ENCODE measurements at regions not wholly inside any gene's neighbourhood (a gene's known extent, or its start where the extent isn't known, plus 50 kb on each side); places are given as distances from the start of the nearest gene placed in this dataset.

DNA sequence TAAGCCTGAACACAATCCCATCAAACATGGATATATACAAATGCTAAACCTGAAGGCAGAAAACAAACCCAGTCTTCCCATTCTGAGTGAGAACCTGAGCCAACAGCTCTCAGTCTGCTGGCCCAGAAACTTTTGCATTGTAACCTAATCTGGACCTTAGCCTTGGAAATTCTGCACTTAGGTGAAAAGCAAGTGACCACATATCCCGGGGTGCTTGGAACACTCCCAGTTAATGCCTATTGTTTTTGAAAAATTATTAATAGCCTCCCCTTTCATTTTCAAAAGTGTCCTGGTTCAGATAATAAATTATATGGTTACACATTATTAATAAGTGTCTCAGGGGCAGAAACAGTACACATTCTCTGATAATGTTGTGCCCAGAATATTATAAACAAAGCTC is 228.3 kb upstream of the TARS1 start:
- no peaks in the 10 kb centered on the region for H3K9me2 ChIP-seq (ENCODE audit: insufficient read depth)
- H3F3A ChIP-seq (ENCODE audit: insufficient read depth, low read depth) = no peaks in the 10 kb centered on the region
- H3K27me3 ChIP-seq (ENCODE audit: insufficient read depth, low read depth) = no peaks in the 10 kb centered on the region
- no peak overlapping the region for H3K27ac ChIP-seq
- ChIA-PET POLR2A (ENCODE audit: unreplicated experiment) (interaction anchor here (0.6 kb wide), 1 partner anchor 15 kb away, joined by 10 read pairs; no protein-coding TSS in a partner anchor), CTCF (no interaction called here)
- BruUV-seq (replicated peaks) = no TSS peak
- no peaks in the 10 kb centered on the region for H4K20me1 ChIP-seq (ENCODE audit: insufficient read depth)
- no peak overlapping the region for H2AFZ ChIP-seq
- TF ChIP-seq EZH2 (IDR thresholded peaks at IDR 0.05; ENCODE audit: low read depth) = no peak
- TF ChIP-seq, protein P1, sequence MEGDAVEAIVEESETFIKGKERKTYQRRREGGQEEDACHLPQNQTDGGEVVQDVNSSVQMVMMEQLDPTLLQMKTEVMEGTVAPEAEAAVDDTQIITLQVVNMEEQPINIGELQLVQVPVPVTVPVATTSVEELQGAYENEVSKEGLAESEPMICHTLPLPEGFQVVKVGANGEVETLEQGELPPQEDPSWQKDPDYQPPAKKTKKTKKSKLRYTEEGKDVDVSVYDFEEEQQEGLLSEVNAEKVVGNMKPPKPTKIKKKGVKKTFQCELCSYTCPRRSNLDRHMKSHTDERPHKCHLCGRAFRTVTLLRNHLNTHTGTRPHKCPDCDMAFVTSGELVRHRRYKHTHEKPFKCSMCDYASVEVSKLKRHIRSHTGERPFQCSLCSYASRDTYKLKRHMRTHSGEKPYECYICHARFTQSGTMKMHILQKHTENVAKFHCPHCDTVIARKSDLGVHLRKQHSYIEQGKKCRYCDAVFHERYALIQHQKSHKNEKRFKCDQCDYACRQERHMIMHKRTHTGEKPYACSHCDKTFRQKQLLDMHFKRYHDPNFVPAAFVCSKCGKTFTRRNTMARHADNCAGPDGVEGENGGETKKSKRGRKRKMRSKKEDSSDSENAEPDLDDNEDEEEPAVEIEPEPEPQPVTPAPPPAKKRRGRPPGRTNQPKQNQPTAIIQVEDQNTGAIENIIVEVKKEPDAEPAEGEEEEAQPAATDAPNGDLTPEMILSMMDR (conservative IDR thresholded peaks at IDR 0.05) = no peak
- no peak overlapping the region for H3K4me3 ChIP-seq
- H3K9me3 ChIP-seq (ENCODE audit: insufficient read depth, low read depth) = no peaks in the 10 kb centered on the region
- H3K36me3 ChIP-seq (ENCODE audit: low read depth) = no peaks in the 10 kb centered on the region
- intact Hi-C loops (cut with micrococcal nuclease; ENCODE audit: unreplicated experiment) = no loop called here
- DNase-seq = no peak
- no peaks in the 10 kb centered on the region for H3K79me2 ChIP-seq (ENCODE audit: low read depth)
- H3K4me1 ChIP-seq (replicated peaks; ENCODE audit: insufficient read depth) = no peaks in the 10 kb centered on the region
- H3K4me2 ChIP-seq = no peak overlapping the region

GRCh38 chr5:33212900-33213299 is 227.9 kb upstream of the TARS1 start:
- no peak overlapping the region for H3K4me2 ChIP-seq
- no peaks in the 10 kb centered on the region for H3K9me2 ChIP-seq (ENCODE audit: insufficient read depth)
- no peaks in the 10 kb centered on the region for H3K79me2 ChIP-seq (ENCODE audit: low read depth)
- ChIA-PET POLR2A (ENCODE audit: unreplicated experiment) (interaction anchor here (0.6 kb wide), 1 partner anchor 16 kb away, joined by 10 read pairs; no protein-coding TSS in a partner anchor), CTCF (no interaction called here)
- H3K4me1 ChIP-seq (replicated peaks; ENCODE audit: insufficient read depth) = no peaks in the 10 kb centered on the region
- H3K27me3 ChIP-seq (ENCODE audit: insufficient read depth, low read depth) = no peaks in the 10 kb centered on the region
- BruUV-seq (replicated peaks) = no TSS peak
- intact Hi-C loops (cut with micrococcal nuclease; ENCODE audit: unreplicated experiment) = no loop called here
- H4K20me1 ChIP-seq (ENCODE audit: insufficient read depth) = no peaks in the 10 kb centered on the region
- no peak overlapping the region for H3K27ac ChIP-seq
- H3F3A ChIP-seq (ENCODE audit: insufficient read depth, low read depth) = no peaks in the 10 kb centered on the region
- no peak overlapping the region for H2AFZ ChIP-seq
- H3K36me3 ChIP-seq (ENCODE audit: low read depth) = no peaks in the 10 kb centered on the region
- TF ChIP-seq EZH2 (IDR thresholded peaks at IDR 0.05; ENCODE audit: low read depth) = no peak
- TF ChIP-seq, protein P1 (conservative IDR thresholded peaks at IDR 0.05) = no peak
- DNase-seq = no peak
- no peak overlapping the region for H3K4me3 ChIP-seq
- H3K9me3 ChIP-seq (ENCODE audit: insufficient read depth, low read depth) = no peaks in the 10 kb centered on the region

- POLR2A ChIA-PET (ENCODE audit: unreplicated experiment) = no interaction called here
- CTCF ChIA-PET = no interaction called here
- intact Hi-C loops (cut with micrococcal nuclease; ENCODE audit: unreplicated experiment) = no loop called here
- no peaks in the 10 kb centered on the region for H3K79me2 ChIP-seq (ENCODE audit: low read depth)
- H3F3A ChIP-seq (ENCODE audit: insufficient read depth, low read depth) = no peaks in the 10 kb centered on the region
- DNase-seq = no peak
- H3K27me3 ChIP-seq (ENCODE audit: insufficient read depth, low read depth) = no peaks in the 10 kb centered on the region
- no peak overlapping the region for H3K4me3 ChIP-seq
- no peaks in the 10 kb centered on the region for H3K9me3 ChIP-seq (ENCODE audit: insufficient read depth, low read depth)
- no peak for TF ChIP-seq EZH2 (IDR thresholded peaks at IDR 0.05; ENCODE audit: low read depth)
- TF ChIP-seq, protein P1 (conservative IDR thresholded peaks at IDR 0.05) = no peak
- no peaks in the 10 kb centered on the region for H3K36me3 ChIP-seq (ENCODE audit: low read depth)
- H3K9me2 ChIP-seq (ENCODE audit: insufficient read depth) = no peaks in the 10 kb centered on the region
- H3K4me2 ChIP-seq = no peak overlapping the region
- no peak overlapping the region for H3K27ac ChIP-seq
- no peaks in the 10 kb centered on the region for H3K4me1 ChIP-seq (replicated peaks; ENCODE audit: insufficient read depth)
- no peak overlapping the region for H2AFZ ChIP-seq
- BruUV-seq (replicated peaks) = no TSS peak
- H4K20me1 ChIP-seq (ENCODE audit: insufficient read depth) = no peaks in the 10 kb centered on the region
Observed at GRCh38 chr5:33223563-33224284, 217.0 kb upstream of the TARS1 start.
